Adrenal gland (tissue), 5 donors: ENCODE measurements at regions not wholly inside any gene's neighbourhood (a gene's known extent, or its start where the extent isn't known, plus 50 kb on each side); places are given as distances from the start of the nearest gene placed in this dataset.

Experiments
- POLR2A ChIP-seq, 2 donors: fragments of 450-650 bp; IDR thresholded peaks; one replicate each; pipeline ENCODE4 v1.6.1; 2017; ENCODE audit warnings: antibody characterized with exemption in 2 of 2, mild to moderate bottlenecking in 2 of 2, moderate library complexity in 1 of 2
- TF ChIP-seq, protein P1 (sequence below), 6 experiments: fragments of 450-650 bp in 4 of 6; fragments of 200-600 bp in 2 of 6; sonication (generic) in 1 of 6; IDR thresholded peaks; 1 replicate in 5 of 6; 2 replicates in 1 of 6; pipeline versions ENCODE4 v1.5.1 to v1.8.0; 2016 to 2021; ENCODE audit warnings: antibody characterized with exemption in 6 of 6, mild to moderate bottlenecking in 2 of 6, moderate library complexity in 1 of 6
- donor health status: DM: no; HTN: no; CAD: no.

GRCh38 chr10:22824984-22825383 is 102.9 kb upstream of the ARMC3 start:
- TF ChIP-seq POLR2A (IDR thresholded peaks at IDR 0.05): no peak
- TF ChIP-seq, protein P1, sequence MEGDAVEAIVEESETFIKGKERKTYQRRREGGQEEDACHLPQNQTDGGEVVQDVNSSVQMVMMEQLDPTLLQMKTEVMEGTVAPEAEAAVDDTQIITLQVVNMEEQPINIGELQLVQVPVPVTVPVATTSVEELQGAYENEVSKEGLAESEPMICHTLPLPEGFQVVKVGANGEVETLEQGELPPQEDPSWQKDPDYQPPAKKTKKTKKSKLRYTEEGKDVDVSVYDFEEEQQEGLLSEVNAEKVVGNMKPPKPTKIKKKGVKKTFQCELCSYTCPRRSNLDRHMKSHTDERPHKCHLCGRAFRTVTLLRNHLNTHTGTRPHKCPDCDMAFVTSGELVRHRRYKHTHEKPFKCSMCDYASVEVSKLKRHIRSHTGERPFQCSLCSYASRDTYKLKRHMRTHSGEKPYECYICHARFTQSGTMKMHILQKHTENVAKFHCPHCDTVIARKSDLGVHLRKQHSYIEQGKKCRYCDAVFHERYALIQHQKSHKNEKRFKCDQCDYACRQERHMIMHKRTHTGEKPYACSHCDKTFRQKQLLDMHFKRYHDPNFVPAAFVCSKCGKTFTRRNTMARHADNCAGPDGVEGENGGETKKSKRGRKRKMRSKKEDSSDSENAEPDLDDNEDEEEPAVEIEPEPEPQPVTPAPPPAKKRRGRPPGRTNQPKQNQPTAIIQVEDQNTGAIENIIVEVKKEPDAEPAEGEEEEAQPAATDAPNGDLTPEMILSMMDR (IDR thresholded peaks at IDR 0.05): no peak
